ENCODE measurements at regions not wholly inside any gene's neighbourhood (a gene's known extent, or its start where the extent isn't known, plus 50 kb on each side); places are given as distances from the start of the nearest gene placed in this dataset.

- TF ChIP-seq CTCF (IDR thresholded peaks at IDR 0.05) (no peak), POLR2A (IDR thresholded peaks at IDR 0.05) (no peak)
These were observed 381.4 kb downstream of the PLPP3 start for GRCh38 chr1:56197946-56198345.
